Mesendoderm (in vitro differentiated cells): ENCODE measurements at regions not wholly inside any gene's neighbourhood (a gene's known extent, or its start where the extent isn't known, plus 50 kb on each side); places are given as distances from the start of the nearest gene placed in this dataset.
A peak's percentile ranks its signal among the peaks of the same experiment; 100 is the strongest.
"Not testable (repeated sequence)": the region's sequence is repeated elsewhere in the genome, so short reads cannot be mapped to it uniquely, and the experiment has no call there.

ENCODE experiments used
- DNase-seq: peaks from one replicate; pipeline ENCODE4 v3.0.0; 2013
- H2AK5ac ChIP-seq: 2 replicates; pipeline ENCODE4 v1.6.1; 2013; ENCODE audit warnings: low read length, inconsistent platforms
- H2BK120ac ChIP-seq: 2 replicates; pipeline ENCODE4 v1.6.1; 2013; ENCODE audit warnings: low read depth, mild to moderate bottlenecking, low read length, moderate library complexity, mixed read lengths
- H2BK15ac ChIP-seq: replicated peaks from 2 replicates; pipeline ENCODE4 v1.6.1; 2013; ENCODE audit warnings: low read depth, mild to moderate bottlenecking, moderate library complexity
- H2BK5ac ChIP-seq: 2 replicates; pipeline ENCODE4 v1.6.1; 2013; ENCODE audit warnings: low read length, inconsistent platforms
- H3K18ac ChIP-seq: 2 replicates; pipeline ENCODE4 v1.6.1; 2013; ENCODE audit warnings: mild to moderate bottlenecking, low read length, mixed read lengths
- H3K23ac ChIP-seq: one replicate; pipeline ENCODE4 v1.6.1; 2013; ENCODE audit warnings: low read length
- H3K27ac ChIP-seq: 2 replicates; pipeline ENCODE4 v1.5.1; 2013; ENCODE audit warnings: low read depth, mild to moderate bottlenecking, inconsistent platforms, low read length, moderate library complexity
- H3K27me3 ChIP-seq: 2 replicates; pipeline ENCODE4 v1.6.1; 2013; ENCODE audit warnings: low read length, control low read depth, mild to moderate bottlenecking, inconsistent platforms; ENCODE audit not compliant: insufficient read depth, poor library complexity
- H3K36me3 ChIP-seq: 2 replicates; pipeline ENCODE4 v1.6.1; 2013; ENCODE audit warnings: low read length, inconsistent platforms; ENCODE audit not compliant: control insufficient read depth, insufficient read depth
- H3K4ac ChIP-seq: one replicate; pipeline ENCODE4 v1.6.1; 2013; ENCODE audit warnings: low read depth, mild to moderate bottlenecking, low read length, moderate library complexity
- H3K4me1 ChIP-seq: 2 replicates; pipeline ENCODE4 v1.6.1; 2013; ENCODE audit warnings: low read depth, low read length, inconsistent platforms; ENCODE audit not compliant: control insufficient read depth
- H3K4me2 ChIP-seq: 2 replicates; pipeline ENCODE4 v1.6.1; 2013; ENCODE audit warnings: low read length
- H3K4me3 ChIP-seq: 2 replicates; pipeline ENCODE4 v1.5.1; 2013; ENCODE audit warnings: mild to moderate bottlenecking, low read length
- H3K56ac ChIP-seq: one replicate; pipeline ENCODE4 v1.6.1; 2013; ENCODE audit warnings: low read length
- H3K79me1 ChIP-seq: 2 replicates; pipeline ENCODE4 v1.6.1; 2013; ENCODE audit warnings: low read length, inconsistent platforms
- H3K79me2 ChIP-seq: 2 replicates; pipeline ENCODE4 v1.6.1; 2013; ENCODE audit warnings: mild to moderate bottlenecking, low read length; ENCODE audit not compliant: control insufficient read depth, insufficient read depth
- H3K9ac ChIP-seq: 2 replicates; pipeline ENCODE4 v1.6.1; 2013; ENCODE audit warnings: low read length, inconsistent platforms
- H4K5ac ChIP-seq: one replicate; pipeline ENCODE4 v1.6.1; 2013; ENCODE audit warnings: low read length
- H4K8ac ChIP-seq: one replicate; pipeline ENCODE4 v1.6.1; 2013; ENCODE audit warnings: low read depth, mild to moderate bottlenecking, control low read depth, low read length, moderate library complexity
- WGBS: extraction: QIAGEN DNeasy Blood & Tissue Kit; methylation state at CpG from one replicate; pipeline ENCODE4 v1.1.7; 2013; ENCODE audit warnings: low lambda C conversion rate, missing lambda C conversion rate; ENCODE audit not compliant: insufficient coverage; ENCODE audit errors: extremely low coverage; 5-methylcytosine and 5-hydroxymethylcytosine counted together

- no peaks in the 10 kb centered on the region for H3K27me3 ChIP-seq
- no peak overlapping the region for H2BK120ac ChIP-seq
- H3K36me3 ChIP-seq: no peaks in the 10 kb centered on the region
- peak overlapping the region; percentile 85 for H3K18ac ChIP-seq
- no peak overlapping the region for H3K27ac ChIP-seq
- H3K79me1 ChIP-seq: no peaks in the 10 kb centered on the region
- H3K4me3 ChIP-seq: no peak overlapping the region
- H4K8ac ChIP-seq: no peak overlapping the region
- H4K5ac ChIP-seq: no peak overlapping the region
- H3K4ac ChIP-seq: no peak overlapping the region
- H2BK5ac ChIP-seq: no peak overlapping the region
- H3K9ac ChIP-seq: no peak overlapping the region
- no peak overlapping the region for H3K56ac ChIP-seq
- WGBS: no CpG with 5 or more reads among the region's 1 CpG
- no peak for DNase-seq
- H2BK15ac ChIP-seq: peak overlapping the region; percentile 5
- peaks cover 2% of the 10 kb centered on the region for H3K4me1 ChIP-seq
- no peak overlapping the region for H3K4me2 ChIP-seq
- no peak overlapping the region for H2AK5ac ChIP-seq
- no peak overlapping the region for H3K23ac ChIP-seq
- H3K79me2 ChIP-seq: no peaks in the 10 kb centered on the region
Observed at GRCh38 chr9:18294229-18294628, 179.7 kb upstream of the ADAMTSL1 start.

- H4K5ac ChIP-seq: no peak overlapping the region
- H2BK5ac ChIP-seq: no peak overlapping the region
- no peak overlapping the region for H3K23ac ChIP-seq
- H3K4me2 ChIP-seq: no peak overlapping the region
- no peak overlapping the region for H2AK5ac ChIP-seq
- H2BK120ac ChIP-seq: no peak overlapping the region
- no peaks in the 10 kb centered on the region for H3K79me1 ChIP-seq
- H4K8ac ChIP-seq: no peak overlapping the region
- peaks cover 2% of the 10 kb centered on the region for H3K4me1 ChIP-seq
- H3K18ac ChIP-seq: no peak overlapping the region
- no peak overlapping the region for H3K9ac ChIP-seq
- no peaks in the 10 kb centered on the region for H3K36me3 ChIP-seq
- H3K4ac ChIP-seq: no peak overlapping the region
- no peaks in the 10 kb centered on the region for H3K79me2 ChIP-seq
- no peak overlapping the region for H2BK15ac ChIP-seq
- H3K27ac ChIP-seq: no peak overlapping the region
- WGBS: no CpG with 5 or more reads among the region's 1 CpG
- H3K4me3 ChIP-seq: no peak overlapping the region
- no peak overlapping the region for H3K56ac ChIP-seq
- peak; percentile 3 for DNase-seq
- H3K27me3 ChIP-seq: no peaks in the 10 kb centered on the region
Observed at GRCh38 chr9:18296702-18297055, 177.3 kb upstream of the ADAMTSL1 start.

- no peak overlapping the region for H3K27ac ChIP-seq
- no peak overlapping the region for H3K9ac ChIP-seq
- H3K56ac ChIP-seq: no peak overlapping the region
- no peak overlapping the region for H3K4ac ChIP-seq
- H3K27me3 ChIP-seq: no peaks in the 10 kb centered on the region
- H3K23ac ChIP-seq: no peak overlapping the region
- H2BK5ac ChIP-seq: no peak overlapping the region
- H2AK5ac ChIP-seq: no peak overlapping the region
- H3K4me1 ChIP-seq: peaks cover 2% of the 10 kb centered on the region
- no peak overlapping the region for H3K18ac ChIP-seq
- no peak overlapping the region for H2BK120ac ChIP-seq
- no peaks in the 10 kb centered on the region for H3K36me3 ChIP-seq
- H3K79me1 ChIP-seq: no peaks in the 10 kb centered on the region
- H3K4me3 ChIP-seq: no peak overlapping the region
- no peak overlapping the region for H4K8ac ChIP-seq
- H3K4me2 ChIP-seq: no peak overlapping the region
- H4K5ac ChIP-seq: no peak overlapping the region
- H2BK15ac ChIP-seq: no peak overlapping the region
- DNase-seq: peak; percentile 83
- H3K79me2 ChIP-seq: no peaks in the 10 kb centered on the region
- no CpG with 5 or more reads among the region's 9 CpGs for WGBS
Observed at GRCh38 chr9:18297056-18297841, 176.7 kb upstream of the ADAMTSL1 start.

- no peaks in the 10 kb centered on the region for H3K27me3 ChIP-seq
- H3K9ac ChIP-seq: no peak overlapping the region
- H3K79me2 ChIP-seq: no peaks in the 10 kb centered on the region
- H4K5ac ChIP-seq: no peak overlapping the region
- no peaks in the 10 kb centered on the region for H3K79me1 ChIP-seq
- no peak overlapping the region for H2AK5ac ChIP-seq
- DNase-seq: no peak
- H3K36me3 ChIP-seq: no peaks in the 10 kb centered on the region
- H3K18ac ChIP-seq: no peak overlapping the region
- H2BK5ac ChIP-seq: no peak overlapping the region
- H2BK120ac ChIP-seq: no peak overlapping the region
- no peak overlapping the region for H3K56ac ChIP-seq
- no peak overlapping the region for H3K4me3 ChIP-seq
- WGBS: no CpG with 5 or more reads among the region's 5 CpGs
- H3K4me1 ChIP-seq: peaks cover 2% of the 10 kb centered on the region
- H4K8ac ChIP-seq: no peak overlapping the region
- no peak overlapping the region for H3K27ac ChIP-seq
- no peak overlapping the region for H3K4ac ChIP-seq
- H2BK15ac ChIP-seq: no peak overlapping the region
- H3K23ac ChIP-seq: no peak overlapping the region
- H3K4me2 ChIP-seq: no peak overlapping the region
Observed at GRCh38 chr9:18299449-18299848, 174.5 kb upstream of the ADAMTSL1 start.

GRCh38 chr9:18305167-18305806 lies 168.7 kb upstream of the ADAMTSL1 start:
- peak; percentile 26 for DNase-seq
- not testable (repeated sequence) for H3K79me2 ChIP-seq, H3K27ac ChIP-seq

More at GRCh38 chr9:18305167-18305806, 168.7 kb upstream of the ADAMTSL1 start:
- H3K18ac ChIP-seq, H4K8ac ChIP-seq, H2BK5ac ChIP-seq, H3K4me3 ChIP-seq, H3K36me3 ChIP-seq, H3K4me1 ChIP-seq, H2AK5ac ChIP-seq, H3K9ac ChIP-seq, H2BK15ac ChIP-seq, H2BK120ac ChIP-seq, H4K5ac ChIP-seq, H3K79me1 ChIP-seq, H3K4me2 ChIP-seq, H3K23ac ChIP-seq, H3K27me3 ChIP-seq, H3K4ac ChIP-seq: not testable (repeated sequence)
- H3K56ac ChIP-seq: peak overlapping the region; percentile 64
- no CpG with 5 or more reads among the region's 10 CpGs for WGBS
